ENCODE measurements at regions not wholly inside any gene's neighbourhood (a gene's known extent, or its start where the extent isn't known, plus 50 kb on each side); places are given as distances from the start of the nearest gene placed in this dataset.
"Not testable (repeated sequence)": the region's sequence is repeated elsewhere in the genome, so short reads cannot be mapped to it uniquely, and the experiment has no call there.

DNA sequence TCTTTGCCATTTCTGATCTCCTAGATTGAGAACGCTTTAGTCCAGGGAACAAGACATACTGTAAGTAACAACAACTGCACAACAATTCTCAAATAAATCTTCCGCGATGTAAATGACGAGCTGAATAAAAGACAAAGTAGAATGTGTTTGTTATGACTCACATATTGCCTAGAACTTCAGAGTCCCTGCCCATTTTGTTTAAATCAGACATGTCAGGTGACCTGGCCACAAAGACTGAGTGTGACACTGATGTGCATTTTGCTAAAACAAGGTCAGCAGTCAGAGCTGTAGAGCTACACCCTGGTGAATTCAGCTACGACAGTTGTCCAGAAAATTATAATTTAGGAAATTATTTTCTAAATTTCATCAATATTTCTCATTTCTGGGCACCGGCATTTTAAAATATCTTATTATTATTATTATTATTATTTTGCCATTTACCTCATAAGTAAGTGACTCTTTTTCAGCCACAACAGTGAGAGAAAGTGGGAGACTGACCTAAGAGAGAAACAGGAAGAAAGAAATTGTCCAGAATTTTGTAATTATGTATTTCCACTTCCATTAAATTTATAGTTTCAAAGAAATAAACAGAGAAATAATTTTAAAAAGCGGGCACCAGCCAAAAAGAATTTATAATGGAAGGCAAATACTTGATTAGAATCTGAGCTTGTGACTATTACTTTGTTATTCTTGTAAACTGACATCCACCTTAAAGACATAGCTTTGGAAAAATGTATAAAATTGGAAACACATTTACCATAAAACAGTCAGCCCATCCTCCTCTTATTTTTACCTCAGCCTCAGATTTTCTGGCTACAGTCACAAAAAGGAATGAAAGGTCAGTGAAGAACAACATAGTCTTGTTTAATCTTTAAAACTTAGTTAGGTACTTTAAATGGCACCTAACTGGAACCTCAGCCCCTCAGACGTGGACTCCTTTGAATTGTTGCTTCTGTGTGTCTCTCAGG, 157.0 kb upstream of the CITED2 start:
- DNase-seq = peak; percentile 41

- no peak for DNase-seq
These were observed 156.1 kb upstream of the CITED2 start for GRCh38 chr6:139530561-139530960.

DNA sequence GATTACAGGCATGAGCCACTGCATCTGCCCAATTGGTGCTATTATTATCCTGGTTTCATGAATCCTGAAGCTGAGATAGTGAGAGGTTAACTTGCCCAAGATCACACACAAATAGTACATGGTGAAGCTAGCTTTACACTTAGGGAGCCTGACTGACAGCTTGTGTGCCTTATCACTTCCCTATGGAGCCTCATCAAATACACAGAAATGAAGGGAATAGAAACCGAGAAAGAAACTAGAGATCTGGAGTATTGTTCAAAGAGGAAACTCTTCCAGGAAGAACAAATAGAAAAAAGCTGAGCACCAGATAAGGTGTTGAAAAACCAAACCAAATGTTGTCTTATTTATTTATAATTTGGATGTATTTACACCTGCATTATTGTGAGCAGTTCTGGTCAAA, 155.0 kb upstream of the CITED2 start:
- no peak for DNase-seq

DNA sequence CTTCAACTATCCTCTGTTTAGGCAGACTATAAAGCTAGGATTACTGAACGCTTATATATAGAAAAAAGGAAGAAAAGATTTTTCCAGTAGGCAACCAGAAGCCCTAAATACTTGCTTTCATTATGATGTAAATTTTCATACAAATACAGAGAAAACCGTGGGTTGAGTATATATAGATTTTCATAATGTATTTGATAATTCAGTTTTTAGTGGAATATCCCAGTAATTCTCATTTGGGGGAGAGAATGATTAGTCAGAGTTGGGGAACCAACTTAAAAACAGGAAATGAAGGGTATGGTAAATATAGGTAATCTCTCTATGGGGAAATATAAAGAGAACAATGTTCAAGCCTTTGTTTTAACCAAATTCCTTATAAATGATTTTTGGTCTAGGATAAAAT, 154.0 kb upstream of the CITED2 start:
- no peak for DNase-seq

DNA sequence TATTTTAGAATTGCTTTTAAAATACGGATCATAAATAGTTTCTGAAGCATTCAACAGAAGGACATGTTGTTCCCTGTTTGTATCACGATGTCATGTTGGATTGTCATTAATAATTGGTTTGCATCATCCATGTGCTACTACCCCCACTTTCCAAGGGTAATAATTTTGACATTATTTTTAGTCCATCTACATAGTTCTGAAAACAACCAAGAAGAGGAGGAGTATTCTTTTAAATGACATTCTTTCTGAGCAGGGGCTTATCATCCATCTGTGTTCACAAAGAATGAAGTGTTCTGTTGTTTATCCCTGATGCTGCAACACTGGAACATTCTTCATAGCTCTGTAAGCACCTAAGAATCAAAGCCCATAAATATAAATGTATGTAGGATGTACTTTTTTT, 151.0 kb upstream of the CITED2 start:
- no peak for DNase-seq

DNA sequence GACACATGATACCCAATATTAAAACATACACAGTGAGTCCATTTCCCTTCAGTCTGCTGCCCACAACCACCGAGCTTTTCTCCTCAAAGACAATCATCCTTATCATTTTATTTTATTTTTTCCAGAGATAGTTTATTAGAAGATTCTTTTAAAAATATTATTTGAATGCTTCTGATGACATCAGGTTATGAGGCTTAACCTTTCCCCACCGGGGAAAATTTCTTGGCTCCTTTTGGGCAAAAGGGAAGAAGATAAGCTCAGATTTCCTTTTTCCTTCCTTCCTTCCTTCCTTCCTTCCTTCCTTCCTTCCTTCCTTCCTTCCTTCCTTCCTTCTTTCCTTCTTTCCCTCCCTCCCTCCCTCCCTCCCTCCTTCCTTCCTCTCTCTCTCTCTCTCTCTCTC, 149.5 kb upstream of the CITED2 start:
- DNase-seq = no peak

DNA sequence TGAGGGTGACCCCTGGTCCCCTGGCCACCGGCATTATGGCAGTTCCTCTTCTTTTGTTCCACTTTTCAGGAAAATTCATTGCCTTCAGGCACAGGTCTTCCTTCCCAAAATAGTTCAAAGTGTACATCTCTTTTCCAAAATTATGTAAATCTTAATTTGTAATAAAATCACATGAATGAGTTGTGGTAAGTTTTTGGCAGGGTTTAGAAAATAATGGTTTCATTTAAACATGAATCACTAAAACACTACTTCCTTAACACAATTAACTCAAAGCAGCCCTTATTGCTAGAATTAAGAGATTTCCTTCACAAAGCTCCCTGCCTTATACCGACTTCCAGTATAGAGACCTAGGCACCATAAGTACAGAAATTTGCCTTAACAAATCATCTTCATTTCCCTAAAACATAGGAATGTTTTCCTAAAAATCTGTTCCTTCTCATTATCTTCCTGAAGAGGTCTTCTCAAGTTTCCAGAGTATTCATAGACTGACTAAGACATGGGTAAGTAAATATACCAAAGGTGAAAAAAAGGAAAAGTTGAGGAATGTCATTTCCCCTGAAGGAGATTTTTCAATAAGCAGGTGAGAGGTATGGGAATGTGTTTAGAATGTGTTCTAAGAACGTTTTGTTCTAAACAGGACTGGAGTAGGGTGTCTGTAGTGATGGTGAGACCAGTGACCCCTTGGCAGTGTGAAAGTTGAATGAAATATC, 148.2 kb upstream of the CITED2 start:
- DNase-seq = no peak

GRCh38 chr6:139521338-139521737, 146.9 kb upstream of the CITED2 start:
- no peak for DNase-seq

- DNase-seq = no peak
These were observed 145.9 kb upstream of the CITED2 start for GRCh38 chr6:139520321-139520768.

DNA sequence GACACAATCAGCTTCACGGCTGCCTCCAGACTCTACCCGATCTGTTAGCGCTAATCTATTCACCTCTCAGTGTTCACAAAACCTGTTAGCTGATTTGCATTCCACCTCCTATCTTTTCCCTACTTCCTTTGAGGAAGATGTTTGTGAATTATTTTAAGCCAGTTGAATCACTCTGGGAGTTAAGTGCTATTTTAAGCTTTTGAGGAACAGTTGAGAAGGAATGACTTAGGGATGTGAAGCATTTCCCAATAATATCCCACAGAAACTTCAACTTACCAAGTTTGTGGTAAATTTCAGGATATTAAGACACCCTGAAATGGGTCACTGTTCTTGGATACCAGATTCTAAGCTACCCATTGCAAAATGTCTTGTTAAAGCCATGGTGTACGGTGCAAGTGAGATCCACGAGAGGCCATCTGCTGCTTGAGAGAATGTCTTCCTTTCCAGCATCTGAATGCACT, 145.2 kb upstream of the CITED2 start:
- DNase-seq = no peak

GRCh38 chr6:139519097-139519496, 144.6 kb upstream of the CITED2 start:
- DNase-seq = no peak

DNA sequence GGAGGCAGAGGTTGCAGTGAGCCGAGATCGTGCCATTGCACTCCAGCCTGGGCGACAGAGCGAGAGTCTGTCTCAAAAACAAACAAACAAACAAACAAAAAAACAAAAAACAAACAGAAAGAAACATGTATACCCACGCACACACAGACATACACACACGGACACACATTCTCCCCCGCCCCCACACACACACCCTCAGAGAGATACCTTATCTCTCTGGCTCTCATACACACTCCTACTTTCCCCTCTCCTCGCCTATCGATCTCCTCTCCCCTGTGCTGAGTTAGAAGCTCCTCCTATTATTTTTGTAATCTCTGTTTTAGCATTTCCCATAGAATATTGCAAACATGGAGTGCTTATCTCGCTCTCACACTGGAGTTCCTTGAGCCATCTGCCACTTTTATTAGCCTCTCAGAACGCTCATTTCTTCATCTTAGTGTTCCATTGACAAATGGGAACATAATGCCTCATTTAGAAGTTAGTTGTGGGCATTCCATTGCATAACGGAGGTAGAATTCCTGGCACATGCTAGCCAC, 144.2 kb upstream of the CITED2 start:
- no peak for DNase-seq

GRCh38 chr6:139517998-139518555, 143.6 kb upstream of the CITED2 start:
- DNase-seq = not testable (repeated sequence)

DNA sequence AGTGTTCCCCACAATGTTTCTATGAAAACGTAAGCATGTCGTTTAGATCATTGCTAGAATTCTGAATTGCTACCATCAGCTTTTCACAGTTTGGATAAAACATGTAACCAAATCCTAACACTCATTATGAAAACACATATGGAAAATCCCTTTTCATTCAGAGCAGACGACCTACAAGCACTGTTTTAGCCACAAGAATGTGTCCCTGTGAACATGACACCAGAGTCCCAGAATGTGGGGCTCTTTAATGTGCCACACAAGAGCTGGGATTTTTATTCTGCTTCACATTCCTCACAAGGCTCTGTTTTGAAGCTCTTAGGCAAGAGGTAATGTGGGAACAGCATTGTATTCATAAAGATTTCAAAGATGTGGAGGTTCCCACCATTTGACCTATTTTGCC, 141.1 kb upstream of the CITED2 start:
- no peak for DNase-seq

DNA sequence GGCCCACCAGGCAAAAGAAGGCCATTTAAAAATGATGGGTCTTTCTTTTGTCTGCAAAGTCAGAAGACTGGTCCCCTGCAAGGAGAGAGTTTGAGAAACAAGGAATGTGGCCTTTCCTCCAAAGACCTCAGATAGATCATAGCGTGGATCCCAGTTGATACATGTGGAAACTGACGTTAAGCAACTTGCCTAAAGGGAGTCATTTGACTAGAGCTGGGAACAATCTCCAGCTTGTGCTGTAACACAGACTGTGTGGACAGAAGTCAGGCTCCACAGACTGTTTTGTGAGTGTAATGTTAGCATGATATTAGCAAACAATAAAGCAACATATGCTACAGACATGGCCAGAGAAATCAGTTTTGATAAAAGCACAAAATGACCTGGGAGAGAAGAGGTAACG, 140.4 kb upstream of the CITED2 start:
- no peak for DNase-seq

- DNase-seq = no peak
These were observed 135.8 kb upstream of the CITED2 start for GRCh38 chr6:139510040-139510790.

GRCh38 chr6:139509167-139509566, 134.7 kb upstream of the CITED2 start:
- no peak for DNase-seq

GRCh38 chr6:139508576-139508975, 134.1 kb upstream of the CITED2 start:
- DNase-seq = no peak

DNA sequence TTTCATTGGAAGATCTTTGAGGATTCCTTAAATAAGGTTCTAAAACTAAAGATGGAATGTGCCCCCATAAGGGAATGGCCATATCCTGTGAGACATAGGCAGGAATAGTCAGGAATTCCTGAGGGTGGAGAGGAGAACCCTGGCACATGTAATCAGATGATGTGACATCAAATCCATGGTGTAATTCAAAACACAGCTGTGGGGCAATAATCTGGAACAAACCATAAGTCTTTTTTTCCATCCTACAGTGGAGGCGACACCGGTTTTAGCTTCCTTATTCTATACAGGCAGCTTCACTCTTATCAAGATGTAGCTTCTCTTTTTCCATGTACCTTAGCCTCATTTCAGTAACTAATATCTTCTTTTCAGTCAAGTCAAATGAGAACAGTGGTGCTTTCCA, 133.6 kb upstream of the CITED2 start:
- no peak for DNase-seq

- no peak for DNase-seq
These were observed 126.5 kb upstream of the CITED2 start for GRCh38 chr6:139500977-139501376.

- DNase-seq = no peak
These were observed 124.3 kb upstream of the CITED2 start for GRCh38 chr6:139498715-139499114.

GRCh38 chr6:139497345-139497961, 123.0 kb upstream of the CITED2 start:
- DNase-seq = no peak
